ENCODE measurements at regions not wholly inside any gene's neighbourhood (a gene's known extent, or its start where the extent isn't known, plus 50 kb on each side); places are given as distances from the start of the nearest gene placed in this dataset.

DNA sequence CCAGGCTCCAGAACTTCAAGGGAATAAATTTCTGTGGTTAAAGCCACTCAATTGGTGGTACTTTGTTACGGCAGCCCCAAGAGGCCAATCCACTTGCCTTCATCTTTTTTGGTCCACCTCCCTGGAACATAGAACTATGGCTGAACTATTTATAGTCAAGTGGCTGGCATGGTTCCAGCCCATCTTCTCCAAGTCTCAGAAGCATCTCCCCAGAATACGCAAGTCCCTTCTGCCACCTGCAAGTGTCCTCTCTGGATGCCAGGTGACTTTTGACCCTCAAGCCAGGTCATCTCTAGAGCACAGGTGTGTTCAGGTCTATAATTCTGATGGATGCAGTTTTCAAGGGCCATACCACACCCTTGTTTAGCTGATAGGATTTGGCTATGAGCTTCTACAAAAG is 371.5 kb downstream of the AACS start:
- no peak for DNase-seq

DNA sequence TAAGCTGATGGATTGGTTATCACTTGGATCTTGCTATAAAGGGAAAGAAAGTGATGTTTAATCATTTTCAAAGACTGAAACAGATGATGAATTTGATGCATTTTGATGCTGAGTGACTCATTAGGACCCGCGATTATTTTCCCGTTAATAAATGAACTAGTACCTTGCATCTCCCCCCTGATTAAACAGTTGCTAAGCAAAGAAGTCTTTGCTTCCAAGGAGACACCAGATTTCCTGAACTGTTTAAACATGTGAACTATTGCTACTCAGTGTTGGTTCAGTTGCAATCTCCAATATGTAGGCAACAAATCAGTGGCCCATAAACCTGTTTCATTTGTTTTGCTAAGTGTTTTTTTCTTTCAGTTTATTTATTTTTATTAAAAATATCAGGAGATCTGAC is 375.2 kb downstream of the AACS start:
- DNase-seq = no peak

DNA sequence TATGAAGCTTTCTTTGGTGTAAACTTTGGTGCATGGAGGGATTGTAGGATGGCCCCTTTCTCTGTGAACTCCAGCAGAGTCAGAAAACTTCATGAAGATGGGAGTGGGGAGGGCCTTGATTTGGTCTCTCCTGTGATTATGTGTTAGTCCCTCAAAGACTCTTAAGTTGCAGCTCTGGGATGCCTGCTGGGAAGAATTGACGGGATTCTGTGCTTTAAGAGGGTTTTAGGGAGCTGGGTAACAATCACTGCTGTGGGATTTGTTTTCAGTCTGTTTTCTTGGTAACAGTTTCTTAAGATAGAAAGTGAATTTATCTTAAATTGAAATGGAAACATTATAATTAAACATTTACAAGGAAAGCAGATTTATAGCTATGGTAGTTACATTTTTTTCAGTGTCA is 378.1 kb downstream of the AACS start:
- DNase-seq = no peak

DNA sequence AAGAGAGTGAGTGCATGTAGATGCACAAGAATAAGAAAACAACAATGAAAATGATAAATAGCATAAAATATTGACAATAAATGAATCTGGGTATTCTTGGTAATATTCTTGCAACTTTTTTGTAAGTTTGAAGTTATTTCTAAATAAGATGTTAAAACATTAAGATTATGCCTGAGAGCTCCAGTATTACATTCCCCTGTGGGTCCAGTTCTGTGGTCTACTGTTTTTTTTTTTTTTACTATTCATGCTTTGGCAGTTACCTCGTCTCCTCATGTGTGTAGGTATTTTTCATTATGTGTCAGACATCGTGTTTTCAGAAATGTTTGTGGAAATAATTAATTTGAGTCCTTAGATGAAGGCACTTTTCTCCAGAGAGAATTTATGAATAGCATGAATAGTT is 386.2 kb downstream of the AACS start:
- no peak for DNase-seq

DNA sequence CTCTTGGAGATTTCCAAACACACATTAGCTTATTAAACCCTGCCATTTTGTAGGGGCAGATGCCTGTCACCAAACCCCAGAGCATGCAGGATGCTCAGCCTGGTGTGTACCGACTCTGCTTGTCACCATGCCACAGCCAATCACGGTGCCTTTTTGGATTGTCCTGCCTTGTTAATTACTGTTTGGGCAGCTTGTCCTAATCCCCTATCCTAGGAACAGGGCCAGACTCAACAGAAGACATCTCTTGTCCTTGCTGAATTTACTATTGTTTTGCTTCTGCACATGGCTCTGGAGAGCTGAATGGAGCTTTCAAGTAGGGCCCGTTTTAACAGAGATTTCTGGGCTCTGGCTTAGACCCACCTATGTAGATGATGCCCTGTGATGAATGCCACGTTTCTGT is 388.5 kb downstream of the AACS start:
- no peak for DNase-seq

DNA sequence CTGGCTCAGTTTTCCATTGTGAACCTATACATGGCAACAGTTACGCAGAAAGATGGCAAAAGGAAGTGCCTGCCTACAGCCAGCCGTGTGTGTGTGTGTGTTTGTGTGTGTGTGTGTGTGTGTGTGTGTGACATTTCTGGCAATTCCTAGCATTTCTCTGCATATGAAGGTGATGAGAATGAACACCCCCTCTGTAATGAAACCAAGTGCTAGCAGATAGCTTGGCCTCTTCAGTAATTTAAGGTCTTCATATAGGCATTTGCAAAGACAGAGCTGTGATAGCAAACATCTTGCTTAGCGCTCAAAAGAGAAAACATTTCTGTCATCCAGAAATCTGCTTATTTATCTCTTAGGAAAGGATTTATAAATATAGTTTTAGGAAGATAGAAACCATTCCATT is 389.1 kb downstream of the AACS start:
- no peak for DNase-seq

DNA sequence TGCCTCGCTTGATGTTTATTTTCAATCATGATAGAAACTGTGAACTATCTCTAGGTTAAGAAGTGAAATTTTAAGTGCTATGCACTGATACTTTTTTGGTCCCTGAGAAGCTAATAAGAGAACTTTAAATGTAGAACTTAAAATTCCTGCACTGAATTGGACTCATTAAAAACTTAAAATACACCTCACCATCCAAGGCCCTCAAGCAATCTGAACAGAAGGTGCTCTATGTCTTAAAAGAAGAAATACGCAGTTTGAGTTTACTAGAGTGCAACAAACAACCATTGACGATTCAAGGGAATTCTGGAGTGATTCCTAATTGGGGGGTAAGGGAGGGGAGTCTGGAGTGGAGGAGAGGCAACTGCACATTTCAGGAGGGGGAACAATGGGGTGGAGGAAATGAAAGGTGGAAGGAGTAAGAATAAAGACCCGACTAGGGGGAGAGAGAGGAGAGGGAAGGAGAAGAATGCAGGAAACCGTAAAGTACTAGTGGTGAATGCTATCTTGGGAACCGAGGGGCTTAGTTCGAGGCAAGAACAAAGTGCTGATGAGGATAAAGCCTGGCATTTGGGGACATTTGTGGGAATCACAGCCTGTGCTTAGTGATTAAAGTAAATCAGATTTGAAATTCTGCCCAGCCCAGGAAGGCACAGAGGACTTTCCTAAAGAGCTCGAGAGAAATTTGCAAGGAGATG is 389.7 kb downstream of the AACS start:
- DNase-seq = no peak

DNA sequence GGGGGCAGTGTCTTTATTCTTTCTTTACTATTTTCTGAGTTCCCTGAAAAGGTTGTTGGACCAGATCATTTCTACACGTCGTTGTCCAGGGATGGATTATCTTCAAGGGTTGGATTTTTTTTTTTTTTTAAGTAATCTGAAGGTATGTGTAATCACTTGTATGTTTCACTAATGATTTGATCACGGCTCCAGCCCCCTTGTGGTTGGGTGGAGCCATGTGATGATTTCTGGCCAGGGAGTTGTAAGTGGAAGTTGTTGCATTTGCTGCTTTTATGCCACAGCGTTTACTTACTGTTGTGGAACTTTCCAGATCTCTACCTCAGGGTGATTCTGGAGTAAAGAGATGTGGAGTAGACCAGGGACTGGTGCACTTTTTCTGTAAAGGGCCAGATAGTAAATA is 390.3 kb downstream of the AACS start:
- no peak for DNase-seq

DNA sequence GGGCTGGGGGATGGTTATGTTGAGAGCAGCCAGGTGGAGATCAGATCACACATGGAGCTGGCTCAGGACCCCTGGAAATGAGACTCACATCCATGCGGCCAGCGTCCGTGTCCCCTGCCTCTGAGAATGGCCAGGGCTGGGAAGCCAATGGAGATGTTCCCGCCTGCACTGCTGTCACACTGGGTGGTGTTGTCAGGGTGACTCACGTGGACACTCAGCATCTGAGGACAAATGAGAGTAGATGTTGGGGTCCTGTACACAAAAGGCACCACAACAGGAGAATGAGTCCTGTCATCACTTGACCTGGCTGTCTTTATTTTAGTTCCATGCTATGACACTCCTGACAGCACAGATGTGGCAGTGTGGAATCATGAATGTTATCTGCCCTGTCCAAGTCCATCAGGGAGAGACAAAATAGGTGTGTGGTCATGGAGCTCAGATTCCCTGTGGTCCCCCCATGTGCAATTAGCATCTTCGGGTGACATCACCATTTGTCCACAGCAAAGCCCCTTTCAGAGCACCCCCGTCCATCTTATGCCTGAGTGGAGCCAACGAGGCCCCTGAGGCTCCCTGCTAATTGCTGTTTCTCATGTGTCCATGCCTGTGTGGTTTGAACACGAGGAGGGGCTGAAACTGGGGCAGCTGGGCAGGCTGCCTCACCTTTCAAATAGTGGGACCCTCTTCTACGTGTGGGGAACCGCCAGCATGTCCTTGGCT is 393.5 kb downstream of the AACS start:
- DNase-seq = no peak

DNA sequence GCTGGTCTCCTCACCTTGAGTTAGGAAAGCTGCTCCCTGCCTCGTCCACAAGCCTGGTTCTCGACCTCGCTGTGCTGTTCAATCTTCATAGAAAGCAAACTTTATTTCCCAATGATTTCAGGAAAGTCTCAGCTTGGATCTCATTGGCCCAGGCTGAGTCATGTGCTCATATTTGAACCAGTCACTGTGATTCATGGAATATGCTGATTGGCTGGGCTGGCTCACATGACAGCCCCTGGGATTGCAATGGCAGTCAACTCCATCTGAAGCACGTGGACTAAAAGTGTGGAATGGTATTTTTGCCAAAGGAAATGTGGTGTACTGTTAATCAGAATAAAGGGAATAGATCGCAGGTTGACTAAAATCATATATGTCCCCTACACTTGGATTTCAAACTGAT is 396.6 kb downstream of the AACS start:
- DNase-seq = no peak

DNA sequence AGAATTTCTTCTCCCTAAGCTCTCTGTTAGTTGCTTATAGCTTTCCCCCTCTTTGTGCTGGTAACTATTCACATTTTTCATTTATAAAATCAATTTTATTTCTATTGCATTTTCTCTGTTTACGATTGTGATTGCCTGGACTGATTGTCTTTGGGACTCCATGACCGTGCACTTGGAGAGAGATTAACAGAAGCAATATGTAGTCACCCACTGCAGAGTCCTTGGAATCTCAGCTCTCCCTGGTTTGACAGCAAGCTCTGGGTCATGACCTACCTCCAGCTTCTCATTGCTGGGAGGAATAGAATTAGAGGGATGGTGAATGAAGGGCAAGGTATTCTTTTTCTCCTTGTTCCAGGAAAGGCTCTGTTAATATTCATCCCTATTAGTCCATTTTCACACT is 398.2 kb downstream of the AACS start:
- DNase-seq = no peak

DNA sequence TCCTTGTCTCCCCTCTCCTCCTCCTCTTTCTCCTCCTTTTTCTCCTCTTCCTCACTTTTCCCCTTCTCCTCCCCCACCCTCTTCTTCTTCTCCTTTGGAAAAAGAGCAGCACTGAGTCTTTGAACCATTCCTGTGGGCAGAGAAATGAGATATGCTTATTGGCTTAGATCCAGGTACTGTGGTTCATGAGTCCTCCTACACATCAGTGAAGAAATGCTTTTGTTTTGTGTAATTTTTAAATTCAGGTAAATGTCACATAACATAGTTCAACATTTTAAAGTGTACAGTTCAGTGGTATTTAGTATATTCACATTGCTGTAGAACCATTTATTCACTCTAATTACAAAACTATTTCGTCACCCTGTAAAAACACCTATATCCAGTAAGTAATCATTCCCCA is 402.1 kb downstream of the AACS start:
- DNase-seq = no peak

DNA sequence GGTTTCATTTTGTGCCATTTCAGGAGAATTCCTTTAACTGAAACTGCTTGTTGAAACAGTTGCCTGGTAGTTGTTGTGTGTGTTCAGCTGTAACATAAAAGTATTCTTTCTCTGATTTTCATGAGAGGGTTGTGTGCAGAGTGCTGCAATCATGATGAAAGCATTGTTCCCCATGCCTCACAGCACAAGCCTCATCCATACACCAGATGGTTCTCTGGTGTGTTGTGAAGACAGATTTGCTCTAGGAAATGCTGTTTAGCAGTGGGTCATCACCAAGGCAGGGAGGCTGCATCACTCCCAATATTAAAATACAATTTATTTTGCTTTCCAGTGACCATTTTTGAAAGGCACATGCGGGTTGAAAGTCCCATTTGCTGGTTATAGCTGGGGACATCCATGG is 404.4 kb downstream of the AACS start:
- DNase-seq = no peak

DNA sequence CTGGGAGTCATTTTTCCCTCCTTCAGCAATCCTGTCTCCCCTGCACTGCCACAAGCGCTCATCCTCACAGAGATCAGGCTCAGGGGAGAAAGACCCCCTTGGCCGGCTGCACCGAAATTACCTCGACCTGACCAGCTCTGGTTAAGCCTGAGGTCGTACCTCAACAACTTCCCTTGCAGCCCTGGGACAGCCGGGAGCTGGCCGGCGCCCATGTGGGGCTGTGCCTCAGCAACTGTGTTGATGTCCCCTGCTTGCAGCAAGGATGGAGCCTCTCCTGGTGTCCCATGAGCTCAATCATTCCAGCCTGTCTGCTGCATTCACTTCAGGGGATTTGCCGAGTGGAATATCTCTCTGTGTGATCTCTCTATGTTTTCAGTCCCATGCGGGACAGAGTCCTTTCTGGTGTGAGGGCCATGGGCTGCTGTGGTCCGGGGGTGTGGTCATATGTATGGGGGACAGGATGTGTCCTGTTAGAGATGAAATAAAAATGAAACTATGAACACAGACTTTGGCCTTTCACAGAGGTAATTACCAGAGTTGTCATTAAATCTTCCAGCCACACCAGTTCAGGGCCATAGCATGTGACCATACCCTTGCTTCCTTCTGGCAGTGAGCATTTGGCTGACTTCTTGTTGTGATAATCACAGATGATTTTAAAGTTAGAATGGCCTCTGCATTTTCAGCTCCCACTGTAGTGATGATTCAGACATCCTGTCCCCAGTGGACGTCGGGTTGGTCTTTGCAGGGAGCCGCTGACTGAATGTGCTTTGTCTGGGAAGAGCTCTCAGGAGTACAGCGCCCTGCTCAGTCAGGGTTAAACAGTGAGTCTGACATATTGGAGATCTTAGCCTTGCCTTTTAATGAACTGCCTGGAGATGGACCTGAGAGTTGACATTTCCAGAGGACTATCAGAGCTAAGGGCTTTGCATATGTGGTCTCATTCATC is 405.9 kb downstream of the AACS start:
- DNase-seq = no peak

DNA sequence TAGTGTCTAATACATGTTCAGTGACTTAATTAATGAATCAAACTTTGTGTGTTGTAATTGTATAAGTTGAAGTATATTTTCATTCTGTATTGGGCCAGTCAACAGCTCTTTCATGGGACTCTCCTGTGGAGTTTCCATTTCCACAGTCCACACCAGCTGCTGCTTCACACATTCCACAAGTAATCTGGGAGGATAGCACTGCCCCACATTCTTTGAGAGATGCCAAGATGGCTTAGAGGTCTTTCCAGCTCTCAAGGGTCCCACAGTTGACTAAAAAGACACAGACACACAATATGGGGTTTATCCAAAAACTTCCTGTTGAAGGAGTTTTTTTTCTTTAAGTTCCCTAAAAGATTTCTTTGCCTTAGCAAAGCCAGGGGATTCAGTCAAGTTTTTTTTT is 408.3 kb downstream of the AACS start:
- DNase-seq = no peak

DNA sequence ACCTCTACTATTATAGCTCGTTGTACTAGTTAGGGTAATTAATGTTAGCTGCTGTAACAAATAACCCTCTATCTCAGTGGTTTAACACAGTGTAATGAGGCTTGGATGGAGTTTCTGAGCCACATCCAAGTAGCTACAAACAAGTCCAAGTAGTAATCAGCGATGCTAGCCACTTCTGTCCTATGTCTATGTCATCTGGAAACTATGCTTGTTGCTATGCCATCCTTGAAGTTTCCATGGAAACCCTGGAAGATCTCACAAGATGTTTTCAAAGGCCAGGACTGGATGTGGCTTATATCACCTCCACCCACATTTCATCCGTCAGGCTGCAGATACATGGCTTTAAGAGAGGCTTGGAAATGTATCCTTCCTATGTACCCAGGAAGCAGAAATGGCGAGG is 422.1 kb downstream of the AACS start:
- DNase-seq = no peak

DNA sequence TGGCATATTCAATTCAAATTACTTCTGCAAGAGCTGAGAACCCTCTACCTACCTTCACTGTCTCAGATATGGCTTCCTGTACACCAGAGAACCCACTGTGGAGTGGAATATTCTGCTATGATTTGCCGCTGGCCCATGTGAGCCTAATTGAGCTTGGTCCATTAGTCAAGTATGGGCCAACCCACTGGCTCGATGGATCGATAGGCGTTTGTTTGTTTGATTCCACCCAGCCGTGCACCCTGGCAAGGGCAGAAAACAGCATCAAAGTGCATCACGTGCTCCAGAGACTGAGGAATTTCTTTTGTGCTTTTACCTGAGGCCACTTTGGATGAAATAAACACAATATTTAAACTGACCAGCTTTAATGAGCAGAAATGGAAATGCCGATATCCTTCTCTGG is 426.3 kb downstream of the AACS start:
- no peak for DNase-seq

DNA sequence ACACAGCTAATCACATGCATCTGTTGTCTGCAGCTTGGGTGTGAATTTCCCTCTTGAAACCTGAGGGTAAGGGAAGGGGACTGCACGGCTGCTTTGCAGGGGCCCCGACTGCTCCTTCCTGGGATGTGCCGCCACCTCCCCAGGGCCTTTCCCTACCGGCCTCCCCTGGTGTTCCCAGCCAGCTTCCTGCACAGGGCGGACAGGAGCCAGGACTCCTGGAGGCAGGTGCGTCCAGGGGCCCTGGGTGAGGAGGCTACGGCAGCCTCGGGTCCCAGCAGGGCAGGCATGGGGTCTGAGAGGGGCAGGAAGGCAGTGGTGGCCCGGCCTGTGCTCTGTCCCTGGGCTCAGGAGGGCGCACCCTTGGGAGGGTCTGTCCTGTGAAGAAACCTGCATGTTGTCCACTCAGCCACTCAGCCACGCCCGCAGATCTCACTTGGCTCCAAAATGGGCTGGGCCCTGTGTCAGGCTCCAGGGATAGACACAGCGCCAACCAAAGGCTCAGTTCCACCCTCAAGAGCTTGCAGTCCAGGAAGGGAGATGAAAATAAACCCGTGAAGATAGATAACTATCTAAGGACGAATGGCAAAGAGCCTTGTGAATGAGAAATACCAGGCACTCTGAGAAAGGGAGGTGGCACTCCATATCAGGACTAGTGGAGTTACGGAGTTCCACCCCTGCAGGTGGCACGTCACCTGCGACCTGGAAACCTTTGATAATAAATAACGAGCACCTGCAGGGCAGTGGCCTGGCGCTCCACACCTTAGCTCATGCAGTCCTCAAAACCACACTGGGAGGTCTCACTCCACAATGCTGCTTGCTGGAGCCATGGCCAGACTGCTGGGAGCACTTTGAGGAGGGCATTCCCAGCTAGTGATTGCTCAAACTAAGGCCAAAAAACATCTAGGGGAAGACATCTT is 427.4 kb downstream of the AACS start:
- DNase-seq = no peak

DNA sequence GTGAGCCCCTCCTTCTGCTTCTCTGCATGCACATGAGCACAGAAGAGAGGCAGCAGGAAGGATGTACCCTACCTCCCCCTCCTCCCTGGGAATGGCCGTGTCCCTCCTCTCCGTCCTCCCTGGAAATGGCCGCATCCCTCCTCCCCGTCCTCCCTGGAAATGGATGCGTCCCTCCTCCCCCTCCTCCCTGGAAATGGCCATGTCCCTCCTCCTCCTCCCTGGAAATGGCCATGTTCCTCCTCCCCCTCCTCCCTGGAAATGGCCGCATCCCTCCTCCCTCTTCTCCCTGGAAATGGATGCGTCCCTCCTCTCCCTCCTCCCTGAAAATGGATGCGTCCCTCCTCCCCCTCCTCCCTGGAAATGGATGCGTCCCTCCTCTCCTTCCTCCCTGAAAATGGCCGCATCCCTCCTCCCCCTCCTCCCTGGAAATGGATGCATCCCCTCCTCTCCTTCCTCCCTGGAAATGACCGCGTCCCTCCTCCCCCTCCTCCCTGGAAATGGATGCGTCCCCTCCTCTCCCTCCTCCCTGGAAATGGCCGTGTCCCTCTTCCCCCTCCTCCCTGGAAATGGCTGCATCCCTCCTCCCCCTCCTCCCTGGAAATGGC is 428.6 kb downstream of the AACS start:
- DNase-seq = no peak

DNA sequence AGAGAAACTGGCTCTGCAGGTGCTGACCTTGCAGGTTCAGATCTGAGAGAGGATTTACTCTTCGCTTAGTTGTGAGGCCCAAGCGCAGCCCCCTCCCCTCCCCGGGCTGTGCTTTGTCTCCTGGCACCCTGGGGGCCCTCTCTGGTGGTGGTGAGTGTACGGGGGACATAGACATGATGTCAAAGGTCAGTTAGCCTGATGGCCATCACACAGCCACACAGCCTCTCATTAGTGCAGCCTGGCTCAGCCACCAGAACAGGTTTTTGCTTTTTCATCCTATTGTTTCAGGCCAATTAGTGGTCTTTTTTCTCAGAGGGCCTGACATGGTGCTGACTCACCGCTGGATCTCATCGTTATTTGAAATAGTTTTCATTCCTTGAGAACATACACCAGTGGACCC is 437.9 kb downstream of the AACS start:
- DNase-seq = no peak

DNA sequence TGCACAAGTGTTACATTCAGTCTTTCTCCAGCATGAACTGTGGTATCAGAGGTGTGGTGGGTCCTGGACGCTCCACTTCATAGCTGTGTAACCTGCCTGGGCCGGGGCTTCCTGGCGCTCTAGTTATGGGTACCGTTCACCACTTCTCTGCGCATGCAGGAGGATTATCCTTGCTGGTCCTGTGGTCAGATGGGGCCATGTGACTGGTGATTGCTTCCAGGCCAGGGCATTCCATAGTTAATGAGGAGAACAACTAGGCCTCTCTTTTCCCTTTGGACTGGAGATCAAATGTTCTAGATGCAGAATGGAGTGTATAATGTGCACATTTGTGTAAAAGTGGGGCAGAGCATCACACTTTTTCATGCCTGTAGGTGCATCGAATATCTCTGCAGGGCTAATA is 444.0 kb downstream of the AACS start:
- DNase-seq = no peak

DNA sequence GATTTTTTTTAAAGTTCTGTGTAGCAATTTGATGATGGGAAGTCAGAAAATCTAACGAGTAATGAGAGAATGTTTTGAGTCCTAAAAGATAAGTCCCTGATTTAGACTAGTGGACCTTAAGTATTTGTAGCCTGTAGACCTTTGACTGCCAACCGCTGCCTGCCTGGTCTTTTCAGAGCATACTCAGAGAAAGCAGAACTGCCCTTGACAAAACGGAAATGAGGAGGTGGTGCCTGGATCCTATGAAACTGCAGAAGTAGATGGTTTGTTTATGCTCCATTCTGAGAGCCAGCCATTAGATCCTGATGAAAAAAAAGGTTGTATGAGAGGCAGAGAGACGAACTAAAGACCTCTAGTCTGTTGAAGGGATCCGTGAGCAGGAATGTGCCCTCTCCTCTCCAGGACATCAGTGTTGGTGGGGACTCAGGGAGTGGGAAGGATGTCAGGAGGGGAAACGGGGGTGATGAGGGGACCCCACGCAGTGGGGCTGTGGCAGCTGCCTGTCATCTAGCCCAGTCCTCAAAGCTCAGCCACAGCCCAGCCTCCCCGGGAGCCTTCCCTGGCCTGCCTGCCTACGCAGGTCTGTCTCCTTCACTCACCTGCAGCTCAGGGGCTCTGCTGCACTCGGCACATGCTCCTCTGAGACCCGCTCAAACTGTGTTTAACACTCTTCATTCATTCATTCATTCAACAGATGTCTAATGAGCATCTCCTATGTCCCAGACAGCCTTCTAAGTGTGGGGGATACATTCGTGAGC is 447.5 kb downstream of the AACS start:
- DNase-seq = no peak

Data from amniotic stem cell (primary cell).